ENCODE measurements at regions not wholly inside any gene's neighbourhood (a gene's known extent, or its start where the extent isn't known, plus 50 kb on each side); places are given as distances from the start of the nearest gene placed in this dataset.
"Not testable (repeated sequence)": the region's sequence is repeated elsewhere in the genome, so short reads cannot be mapped to it uniquely, and the experiment has no call there.

DNA sequence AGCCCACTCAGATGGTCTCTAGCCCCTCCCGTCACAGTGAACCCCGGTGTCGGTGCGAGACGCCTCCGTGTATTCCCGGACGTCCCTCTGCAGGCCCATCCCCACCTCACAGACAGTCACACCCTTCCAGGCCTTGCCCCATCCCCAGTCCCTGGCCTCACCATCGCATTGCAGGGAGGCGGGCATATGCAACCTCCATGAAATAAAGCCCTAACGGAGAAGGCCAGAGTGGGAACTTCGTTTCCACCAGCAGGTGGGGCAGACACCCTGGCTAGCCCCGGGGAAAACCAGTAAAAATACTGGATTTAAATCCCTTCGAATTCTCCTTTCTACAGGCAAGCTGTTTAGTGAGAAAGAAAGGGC is 154.3 kb downstream of the TMEM121 start:
- not testable (repeated sequence) for DNase-seq

DNA sequence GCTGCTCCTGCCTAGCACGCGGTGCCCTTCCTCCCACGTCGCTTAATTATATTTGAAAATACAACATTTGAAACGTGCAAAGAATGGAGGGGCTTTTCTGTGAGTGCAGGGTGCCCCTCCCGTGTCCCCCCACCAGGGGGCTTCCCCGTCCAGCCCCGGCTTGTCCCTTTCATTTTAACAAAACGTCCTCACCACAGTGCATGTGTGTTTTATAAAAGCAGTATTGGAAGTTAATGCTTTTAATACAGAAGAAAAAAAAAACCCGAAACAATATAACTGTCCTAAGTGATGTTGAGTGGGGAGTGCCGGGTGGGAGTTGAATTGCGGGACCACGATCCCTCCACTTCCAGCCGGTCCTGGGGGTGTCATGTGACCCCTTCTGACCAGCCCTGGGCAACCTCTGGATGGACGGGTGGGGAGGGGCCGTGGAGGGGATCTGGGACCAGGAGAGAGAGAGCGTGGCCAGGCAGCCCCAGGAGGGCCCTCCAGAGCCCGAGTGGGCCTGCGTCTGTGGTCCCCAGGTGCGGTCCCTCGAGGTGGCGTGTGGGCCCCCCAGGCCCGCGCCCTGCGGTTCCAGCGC is 155.3 kb downstream of the TMEM121 start:
- not testable (repeated sequence) for DNase-seq

DNA sequence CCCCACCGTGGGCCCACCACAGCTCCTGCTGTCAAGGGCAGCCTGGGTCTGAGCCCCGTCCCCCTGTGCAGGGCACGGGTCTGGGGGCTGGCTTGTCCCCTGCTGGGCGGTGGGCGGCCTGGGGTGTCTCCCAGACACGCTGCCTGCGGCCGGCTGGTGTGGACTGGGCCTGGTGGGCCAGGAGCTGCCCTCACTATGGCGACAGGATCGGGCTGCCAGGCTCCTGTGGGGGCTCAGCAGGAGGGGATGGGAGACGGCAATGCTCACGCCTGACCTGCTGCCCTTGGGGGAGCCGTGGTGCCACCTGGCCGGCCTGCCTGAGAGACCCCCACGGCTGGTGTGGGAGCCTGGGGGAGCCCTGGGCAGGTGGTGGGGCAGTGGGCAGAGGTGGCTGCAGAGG is 156.1 kb downstream of the TMEM121 start:
- DNase-seq: not testable (repeated sequence)

DNA sequence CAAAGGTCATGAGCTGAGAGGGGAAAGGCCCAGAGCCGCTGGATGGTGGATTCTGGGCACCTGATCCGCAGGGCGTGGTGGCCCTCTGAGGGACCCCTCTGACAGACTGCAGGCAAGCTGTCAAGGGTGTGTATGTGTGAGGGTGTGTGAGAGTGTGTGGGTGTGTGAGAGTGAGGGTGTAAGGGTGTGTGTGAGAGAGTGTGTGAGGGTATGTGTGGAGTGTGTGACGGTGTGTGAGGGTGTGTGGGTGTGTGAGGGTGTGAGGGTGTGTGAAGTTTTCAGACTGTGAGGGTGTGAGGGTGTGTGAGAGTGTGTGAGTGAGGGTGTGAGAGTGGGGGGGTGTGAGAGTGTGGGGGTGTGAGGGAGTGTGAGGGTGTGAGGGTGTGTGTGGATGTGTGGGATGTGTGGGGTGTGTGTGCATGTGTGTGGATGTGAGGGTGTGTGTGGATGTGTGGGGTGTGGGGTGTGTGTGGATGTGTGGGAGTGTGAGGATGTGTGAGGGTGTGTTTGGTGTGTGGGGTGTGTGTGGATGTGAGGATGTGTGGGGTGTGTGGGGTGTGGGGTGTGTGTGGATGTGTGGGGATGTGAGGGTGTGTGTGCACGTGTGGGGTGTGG is 156.7 kb downstream of the TMEM121 start:
- DNase-seq: no peak

DNA sequence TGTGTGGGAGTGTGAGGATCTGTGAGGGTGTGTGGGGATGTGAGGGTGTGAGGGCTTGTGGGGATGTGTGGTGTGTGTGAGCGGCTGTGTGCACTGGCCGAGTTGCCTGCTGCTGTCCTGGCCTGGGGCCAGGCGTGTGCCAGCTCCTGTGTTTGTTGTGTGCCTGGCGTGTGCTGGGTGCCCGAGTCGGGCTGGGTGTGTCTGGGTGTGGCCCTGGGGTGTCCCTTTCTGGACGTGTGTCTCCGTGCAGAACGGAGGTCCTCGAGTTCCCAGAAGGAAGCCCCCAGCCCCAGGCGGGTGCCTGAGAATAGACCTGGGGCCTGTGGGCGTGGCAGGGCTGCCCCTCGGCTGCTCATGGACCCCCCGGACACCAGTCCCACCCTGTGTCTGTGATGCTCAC is 157.7 kb downstream of the TMEM121 start:
- not testable (repeated sequence) for DNase-seq

DNA sequence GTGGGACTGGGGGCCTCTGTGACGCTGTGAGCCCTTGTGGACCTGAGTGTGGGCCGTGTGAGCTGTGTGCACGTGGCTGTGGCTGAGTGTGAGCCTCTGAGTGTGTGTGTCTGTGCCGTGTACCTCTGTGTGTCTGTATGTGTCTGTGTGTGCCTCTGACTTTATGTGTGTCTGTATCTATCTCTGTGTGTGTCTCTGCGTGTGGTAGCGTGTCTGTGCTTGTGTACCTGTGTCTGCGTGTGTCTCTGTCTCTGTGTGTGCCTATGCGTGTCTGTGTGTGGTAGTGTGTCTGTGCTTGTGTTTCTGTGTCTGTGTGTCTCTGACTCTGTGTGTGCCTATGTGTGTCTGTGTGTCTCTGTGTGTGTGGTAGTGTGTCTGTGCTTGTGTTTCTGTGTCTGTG is 158.2 kb downstream of the TMEM121 start:
- not testable (repeated sequence) for DNase-seq

DNA sequence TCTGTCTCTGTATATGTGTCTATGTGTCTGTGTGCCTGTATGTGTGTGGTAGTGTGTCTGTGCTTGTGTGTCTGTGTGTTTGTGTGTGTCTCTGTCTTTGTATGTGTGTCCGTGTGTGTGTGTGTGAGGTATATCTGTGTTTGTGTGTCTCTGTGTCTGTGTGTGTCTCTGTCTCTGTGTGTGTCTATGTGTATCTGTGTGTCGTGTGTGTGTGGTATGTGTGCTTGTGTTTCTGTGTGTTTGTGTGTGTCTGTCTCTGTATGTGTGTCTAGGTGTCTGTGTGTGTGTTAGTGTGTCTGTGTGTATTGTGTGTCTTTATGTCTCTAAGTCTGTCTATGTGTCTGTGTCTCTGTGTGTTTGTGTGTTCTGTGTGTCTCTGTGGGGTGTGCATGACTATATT is 158.6 kb downstream of the TMEM121 start:
- no peak for DNase-seq

DNA sequence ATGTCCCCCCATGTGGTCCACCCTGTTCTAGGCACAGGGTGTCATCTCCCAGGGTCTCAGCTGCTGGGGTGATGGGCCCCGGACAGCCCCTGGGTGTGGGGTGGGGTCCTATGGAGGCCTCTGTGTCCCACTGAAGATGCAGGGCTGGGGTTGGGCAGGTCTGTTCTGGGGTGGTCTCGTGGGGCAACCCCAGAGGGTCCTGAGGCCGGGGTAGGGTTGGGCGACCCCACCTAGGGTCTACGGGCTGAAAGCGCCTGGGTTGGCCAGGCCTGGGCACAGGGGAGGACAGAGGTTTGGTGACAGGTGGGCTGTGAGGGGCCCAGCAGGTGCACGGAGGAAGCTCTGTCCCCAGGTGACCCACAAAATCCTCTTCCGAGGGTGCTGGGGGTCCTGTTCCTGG is 159.2 kb downstream of the TMEM121 start:
- DNase-seq: not testable (repeated sequence)

DNA sequence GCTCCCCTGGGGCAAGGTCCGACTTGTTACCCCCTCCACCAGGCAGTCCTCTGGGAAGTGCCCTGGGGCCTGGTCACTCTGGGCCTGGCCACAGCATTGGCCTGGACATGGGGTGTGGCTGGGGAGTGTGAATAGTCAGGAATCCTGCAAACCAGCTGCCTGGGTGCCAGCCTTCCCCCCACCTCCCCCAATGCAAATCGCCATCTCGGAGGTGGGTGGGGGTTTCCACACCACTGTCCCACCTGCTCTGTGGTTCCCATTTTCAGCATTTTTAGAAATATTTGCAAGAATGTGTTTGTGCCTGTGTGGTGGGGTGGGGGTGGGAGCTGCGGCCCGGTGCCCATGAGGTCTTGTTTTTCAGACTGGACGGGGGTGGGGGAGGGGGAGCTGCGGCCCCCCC is 159.7 kb downstream of the TMEM121 start:
- not testable (repeated sequence) for DNase-seq

DNA sequence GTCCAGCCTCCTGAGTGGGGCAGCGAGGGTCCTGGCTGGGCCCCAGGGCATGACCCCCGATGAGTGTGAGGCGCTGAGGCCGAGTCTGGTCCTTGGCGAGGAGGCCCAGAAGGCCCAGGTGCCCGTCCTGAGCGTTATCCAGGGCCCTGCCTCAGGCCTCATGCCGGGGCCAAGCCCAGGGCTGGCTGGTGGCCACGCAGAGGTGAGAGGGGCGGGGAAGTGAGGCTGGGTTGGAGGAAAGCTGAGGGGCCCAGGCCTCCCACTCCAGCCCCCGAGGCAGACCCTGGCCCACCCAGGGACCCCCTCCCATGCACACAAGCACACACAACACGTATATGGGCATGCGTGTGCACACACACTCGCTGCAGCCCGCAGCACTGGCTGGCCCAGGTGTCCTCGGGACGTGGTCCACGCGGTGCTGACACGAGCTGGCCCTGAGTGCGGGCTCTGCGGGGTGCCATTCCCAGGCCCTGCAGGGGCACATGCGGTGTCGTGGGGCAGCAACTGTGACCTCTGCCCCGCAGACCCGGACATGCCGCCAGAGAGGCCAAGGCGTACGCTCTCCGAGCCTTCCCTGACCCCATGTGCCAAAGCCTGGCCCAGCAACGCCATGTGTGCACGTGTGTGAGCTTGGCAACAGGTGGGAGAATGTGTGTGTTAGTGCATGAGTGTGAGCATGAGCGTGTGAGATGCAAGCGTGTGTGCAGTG is 160.2 kb downstream of the TMEM121 start:
- DNase-seq: not testable (repeated sequence)

DNA sequence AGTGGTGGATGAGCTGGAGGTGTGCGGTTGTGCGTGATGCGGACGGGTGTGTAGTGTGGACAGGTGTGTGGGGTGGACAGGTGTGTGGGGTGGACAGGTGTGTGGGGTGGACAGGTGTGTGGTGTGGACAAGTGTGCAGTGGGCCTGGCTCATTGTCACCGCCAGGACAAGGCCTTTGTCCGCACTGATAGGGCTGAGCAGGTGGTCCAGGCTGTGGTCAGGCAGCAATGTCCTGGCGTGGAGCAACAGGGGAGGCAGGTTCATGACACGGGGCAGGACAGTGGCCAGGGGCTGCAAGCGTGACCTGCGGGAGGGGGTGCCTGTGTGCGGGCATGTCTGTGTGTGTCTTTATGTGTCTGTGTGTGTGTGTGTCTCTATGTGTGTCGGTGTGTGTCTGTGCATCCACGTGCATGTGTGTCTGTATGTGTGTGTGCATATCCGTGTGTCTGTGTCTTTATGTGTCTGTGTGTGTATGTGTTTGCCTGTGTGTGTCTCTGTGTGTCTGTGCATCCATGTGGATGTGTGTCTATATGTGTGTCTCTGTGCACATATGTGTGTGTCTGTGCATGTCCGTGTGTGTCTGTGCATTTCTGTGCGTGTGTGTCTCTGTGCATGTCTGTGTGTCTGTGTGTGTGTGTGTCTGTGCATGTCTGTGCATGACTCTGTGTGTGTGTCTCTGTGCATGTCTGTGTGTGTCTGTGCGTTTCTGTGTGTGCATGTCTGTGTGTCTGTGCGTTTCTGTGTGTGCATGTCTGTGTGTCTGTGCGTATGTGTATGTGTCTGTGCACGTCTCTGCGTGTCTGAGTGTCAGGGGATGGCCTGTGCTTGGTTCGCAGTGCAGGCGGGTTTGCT is 161.0 kb downstream of the TMEM121 start:
- DNase-seq: not testable (repeated sequence)

DNA sequence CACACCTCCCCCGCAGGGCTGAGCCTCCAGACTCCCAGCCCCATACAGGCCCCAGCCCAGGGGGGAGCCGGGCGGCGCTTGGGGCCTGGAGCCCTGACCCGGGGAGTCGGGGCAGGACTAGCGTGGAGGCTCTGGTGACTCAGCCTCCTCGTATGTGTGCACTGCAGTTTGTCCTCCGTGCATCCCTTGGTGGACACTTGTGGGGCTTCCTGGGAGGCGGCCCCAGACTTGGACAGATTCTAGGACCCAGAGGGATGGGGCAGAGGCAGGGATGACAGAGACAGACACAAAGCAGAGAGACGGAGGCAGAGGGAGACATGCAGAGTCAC is 161.6 kb downstream of the TMEM121 start:
- DNase-seq: not testable (repeated sequence)

DNA sequence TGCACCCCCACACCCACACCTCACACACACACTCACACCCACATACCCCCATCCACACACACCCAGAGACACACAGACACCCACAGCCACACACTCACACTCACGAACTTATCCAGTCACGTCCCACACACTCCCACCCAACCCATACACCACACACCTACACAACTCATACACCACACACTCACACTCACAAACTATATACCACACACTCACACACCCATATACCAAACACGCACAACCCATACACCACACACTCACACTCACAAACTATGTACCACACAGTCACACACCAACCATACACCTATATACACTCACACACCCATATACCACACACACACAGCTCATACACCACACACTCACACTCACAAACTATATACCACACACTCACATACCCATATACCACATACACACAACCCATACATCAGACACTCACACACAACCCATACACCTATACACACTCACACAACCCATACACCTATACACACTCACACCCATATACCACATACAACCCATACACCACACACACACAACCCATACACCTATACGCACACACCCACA is 162.4 kb downstream of the TMEM121 start:
- DNase-seq: not testable (repeated sequence)

DNA sequence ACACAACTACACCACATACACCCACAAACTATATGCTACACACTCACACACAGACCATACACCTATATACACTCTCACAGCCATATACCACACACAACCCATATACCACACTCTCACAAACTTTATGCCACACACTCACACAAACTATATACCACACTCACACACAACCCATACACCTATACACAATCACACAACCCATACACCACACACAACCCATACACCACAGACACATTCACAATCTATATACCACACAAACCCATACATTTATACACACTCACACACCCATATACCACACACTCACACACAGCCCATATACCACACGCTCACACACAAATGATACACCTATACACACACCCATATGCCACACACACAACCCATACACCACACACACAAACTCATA is 163.3 kb downstream of the TMEM121 start:
- no peak for DNase-seq

DNA sequence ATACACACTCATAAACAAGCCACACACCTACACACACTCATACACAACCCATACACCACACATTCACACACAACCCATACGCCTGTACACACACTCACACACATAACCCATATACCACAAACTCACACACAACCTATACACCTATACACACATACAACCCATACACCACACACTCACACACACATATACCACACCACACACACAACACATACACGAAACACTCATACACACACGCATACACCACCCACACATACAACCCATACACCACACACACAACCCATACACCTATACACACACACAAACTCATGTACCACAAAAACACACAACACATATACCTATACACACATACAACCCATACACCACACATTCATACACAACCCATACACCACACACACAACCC is 164.3 kb downstream of the TMEM121 start:
- no peak for DNase-seq

DNA sequence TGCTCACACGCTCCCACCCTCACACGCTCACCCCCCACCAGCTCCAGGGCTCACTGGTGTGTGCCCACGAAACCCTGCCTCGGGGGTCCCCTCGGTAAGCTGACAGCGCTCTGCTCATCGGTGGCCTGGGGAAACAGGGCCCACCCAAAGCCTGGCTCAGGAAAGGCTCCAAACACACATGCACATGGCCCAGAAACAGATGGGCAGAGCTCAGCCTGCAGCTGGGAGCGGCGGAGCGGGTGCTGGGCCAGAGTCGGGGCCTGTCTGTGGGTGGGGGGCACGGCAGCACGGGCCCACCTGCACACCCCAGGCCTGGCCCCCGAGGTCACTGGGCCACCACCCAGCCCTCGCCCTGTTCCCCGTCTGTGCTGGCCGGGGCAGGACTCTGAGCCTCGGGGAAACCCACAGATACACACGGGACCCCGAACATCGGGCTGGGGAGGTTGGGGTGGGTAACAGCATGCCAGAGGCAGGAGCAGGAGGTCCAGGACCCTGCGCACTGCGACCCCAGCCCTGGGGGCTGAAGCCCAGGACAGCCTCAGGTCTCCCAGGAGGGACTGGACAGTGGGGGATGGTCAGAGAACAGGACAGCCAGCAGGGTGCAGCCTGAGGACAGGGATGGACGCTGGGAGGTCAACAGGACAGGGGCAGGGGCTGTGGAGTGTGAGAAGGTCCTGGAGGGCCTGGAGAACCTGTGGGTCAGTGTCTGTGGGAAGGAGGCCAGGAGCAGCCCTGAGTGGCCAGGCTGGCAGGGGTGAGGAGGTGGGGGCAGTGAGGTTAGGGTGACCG is 165.1 kb downstream of the TMEM121 start:
- DNase-seq: not testable (repeated sequence)

DNA sequence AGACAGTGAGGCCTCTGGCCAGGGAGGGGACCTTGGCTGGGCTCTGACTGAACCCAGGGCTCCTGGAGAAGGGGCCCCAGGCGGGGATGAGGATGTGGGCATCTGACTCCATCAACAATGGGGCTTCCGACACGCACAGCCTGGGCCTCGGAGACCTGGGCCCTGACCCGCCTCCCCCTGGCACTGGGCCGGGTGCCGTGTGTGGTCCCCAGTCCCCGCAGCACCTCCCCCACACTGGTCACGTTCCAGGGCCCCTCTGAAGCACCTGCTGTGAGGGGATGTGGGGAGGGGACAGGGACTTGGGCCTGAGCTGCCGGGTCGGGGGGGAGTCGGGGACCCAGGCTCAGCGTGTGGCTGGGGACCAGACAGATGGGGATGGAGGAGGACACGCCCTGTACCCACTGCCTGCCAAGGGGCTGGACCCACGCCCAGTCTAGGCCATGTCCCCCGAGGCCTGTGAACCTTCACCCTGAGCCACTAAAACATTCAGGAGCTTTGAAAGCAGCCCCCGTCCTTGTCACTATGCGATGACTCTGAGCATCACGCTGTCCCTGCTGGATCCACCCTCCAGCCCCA is 165.8 kb downstream of the TMEM121 start:
- DNase-seq: not testable (repeated sequence)

DNA sequence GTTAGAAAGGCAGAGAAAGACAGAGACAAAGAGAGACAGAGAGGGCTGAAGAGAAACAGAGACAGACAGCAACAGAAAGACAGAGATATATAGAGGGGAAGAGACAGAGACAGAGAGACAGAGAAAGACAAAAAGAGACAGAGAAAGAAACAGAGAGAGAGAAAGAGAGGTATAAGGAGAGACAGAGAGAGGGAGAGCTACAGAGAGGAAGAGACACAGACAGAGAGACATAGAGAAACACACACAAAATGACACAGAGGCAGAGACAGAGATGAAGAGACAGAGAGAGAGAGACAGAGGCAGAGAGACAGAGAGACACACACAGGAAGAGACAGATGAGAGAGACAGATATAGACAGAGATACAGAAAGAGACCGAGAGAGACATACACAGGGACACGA is 168.6 kb downstream of the TMEM121 start:
- DNase-seq: no peak

DNA sequence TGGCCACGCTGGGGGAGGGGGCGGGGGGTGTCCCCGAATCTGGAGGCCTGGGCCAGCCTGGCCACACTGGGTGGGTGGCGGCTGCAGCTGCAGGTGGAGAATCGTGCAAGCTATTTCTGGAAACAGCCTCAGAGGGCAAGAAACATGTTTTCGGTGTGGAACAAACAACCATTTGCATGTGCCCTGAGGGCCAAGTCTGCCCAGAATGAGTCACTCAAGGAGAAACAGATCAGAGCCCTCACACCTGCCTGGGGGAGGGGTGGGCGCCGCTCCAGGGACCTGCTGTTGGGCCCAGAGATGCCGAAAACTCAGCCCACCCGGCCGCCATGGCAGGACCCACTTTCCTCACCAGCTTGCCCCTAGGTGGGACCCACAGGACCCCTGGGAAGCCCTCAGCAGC is 170.0 kb downstream of the TMEM121 start:
- not testable (repeated sequence) for DNase-seq

DNA sequence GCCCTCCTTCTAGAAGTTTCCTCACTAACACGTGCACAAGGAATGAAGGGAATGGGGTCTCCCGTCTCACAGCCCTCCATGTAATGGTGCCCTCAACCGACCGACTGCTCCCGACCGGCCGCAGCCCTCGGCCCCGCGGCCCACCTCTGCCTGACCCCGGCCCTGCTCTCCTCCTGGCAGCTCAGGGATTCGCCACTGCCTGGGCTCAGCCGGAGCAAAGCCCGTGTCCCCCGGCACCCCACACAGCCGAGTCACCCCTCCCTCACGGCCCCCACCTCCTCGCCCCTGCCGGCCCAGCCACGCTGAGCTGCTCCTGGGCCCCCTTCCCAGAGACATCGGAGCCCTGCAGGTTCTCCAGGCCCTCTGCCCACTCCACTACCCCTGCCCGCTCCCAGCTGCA is 171.0 kb downstream of the TMEM121 start:
- not testable (repeated sequence) for DNase-seq

DNA sequence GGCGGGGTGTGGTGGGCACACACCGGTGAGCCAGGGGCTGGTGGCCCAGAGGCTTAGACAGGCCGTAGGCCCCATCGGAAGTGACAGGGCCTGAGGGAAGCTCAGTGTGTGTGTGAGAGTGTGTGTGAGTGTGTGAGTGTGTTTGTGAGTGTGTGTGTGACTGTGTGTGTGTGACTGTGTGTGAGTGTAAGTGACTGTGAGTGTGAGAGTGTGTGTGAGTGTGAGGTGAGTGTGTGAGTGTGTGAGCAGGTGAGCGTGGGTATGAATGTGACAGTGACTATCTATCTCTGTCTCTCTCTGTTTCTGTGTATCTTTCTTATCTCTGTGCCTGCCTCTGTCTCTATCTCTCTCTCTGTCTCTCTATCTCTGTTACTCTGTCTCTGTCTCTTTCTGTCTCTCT is 171.6 kb downstream of the TMEM121 start:
- DNase-seq: not testable (repeated sequence)

DNA sequence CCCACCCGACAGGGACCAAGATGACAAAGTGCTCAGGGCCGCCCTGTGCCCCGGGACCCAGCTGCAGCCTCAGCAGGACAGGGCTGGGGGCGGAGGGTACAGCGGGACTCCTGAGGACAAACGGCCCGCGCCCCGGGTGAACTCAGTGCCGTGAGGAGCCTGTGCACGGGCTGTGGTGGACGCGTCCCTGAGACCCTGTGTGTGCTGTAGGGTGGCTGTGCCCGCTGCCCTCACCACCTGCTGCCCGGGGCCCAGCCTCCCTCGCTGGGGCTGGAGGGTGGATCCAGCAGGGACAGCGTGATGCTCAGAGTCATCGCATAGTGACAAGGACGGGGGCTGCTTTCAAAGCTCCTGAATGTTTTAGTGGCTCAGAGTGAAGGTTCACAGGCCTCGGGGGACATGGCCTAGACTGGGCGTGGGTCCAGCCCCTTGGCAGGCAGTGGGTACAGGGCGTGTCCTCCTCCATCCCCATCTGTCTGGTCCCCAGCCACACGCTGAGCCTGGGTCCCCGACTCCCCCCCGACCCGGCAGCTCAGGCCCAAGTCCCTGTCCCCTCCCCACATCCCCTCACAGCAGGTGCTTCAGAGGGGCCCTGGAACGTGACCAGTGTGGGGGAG is 172.7 kb downstream of the TMEM121 start:
- DNase-seq: not testable (repeated sequence)
